PFSK-1 (cell line): ENCODE measurements at regions not wholly inside any gene's neighbourhood (a gene's known extent, or its start where the extent isn't known, plus 50 kb on each side); places are given as distances from the start of the nearest gene placed in this dataset.

ENCODE experiments used
- FOXP2 ChIP-seq: optimal IDR thresholded peaks from 2 replicates; pipeline ENCODE3; 2011; ENCODE audit warnings: borderline replicate concordance, control low read depth, inconsistent platforms; ENCODE audit not compliant: insufficient read depth; ENCODE audit errors: extremely low read length, extremely low read depth
- POLR2AphosphoS5 ChIP-seq: IDR thresholded peaks from 2 replicates; pipeline ENCODE4 v1.6.1; 2012; ENCODE audit warnings: low read depth, mild to moderate bottlenecking, control low read depth, low read length, moderate library complexity
- SIN3A ChIP-seq: IDR thresholded peaks from 2 replicates; pipeline ENCODE4 v1.6.1; 2012; ENCODE audit warnings: mild to moderate bottlenecking, low read length, moderate library complexity, borderline replicate concordance; ENCODE audit not compliant: insufficient read depth
- TAF1 ChIP-seq: IDR thresholded peaks from 2 replicates; pipeline ENCODE4 v1.6.1; 2012; ENCODE audit warnings: low read length, control low read depth, borderline replicate concordance; ENCODE audit not compliant: insufficient read depth
- TF ChIP-seq, protein P1 (sequence below), 2 experiments: IDR thresholded peaks; 2 replicates each; pipeline versions ENCODE4 v1.6.1 to v1.8.0; 2011 to 2012; ENCODE audit warnings: low read depth in 2 of 2, low read length in 2 of 2, control low read depth in 1 of 2, inconsistent platforms in 1 of 2, mild to moderate bottlenecking in 1 of 2, moderate library complexity in 1 of 2; ENCODE audit not compliant: insufficient read depth in 1 of 2

DNA sequence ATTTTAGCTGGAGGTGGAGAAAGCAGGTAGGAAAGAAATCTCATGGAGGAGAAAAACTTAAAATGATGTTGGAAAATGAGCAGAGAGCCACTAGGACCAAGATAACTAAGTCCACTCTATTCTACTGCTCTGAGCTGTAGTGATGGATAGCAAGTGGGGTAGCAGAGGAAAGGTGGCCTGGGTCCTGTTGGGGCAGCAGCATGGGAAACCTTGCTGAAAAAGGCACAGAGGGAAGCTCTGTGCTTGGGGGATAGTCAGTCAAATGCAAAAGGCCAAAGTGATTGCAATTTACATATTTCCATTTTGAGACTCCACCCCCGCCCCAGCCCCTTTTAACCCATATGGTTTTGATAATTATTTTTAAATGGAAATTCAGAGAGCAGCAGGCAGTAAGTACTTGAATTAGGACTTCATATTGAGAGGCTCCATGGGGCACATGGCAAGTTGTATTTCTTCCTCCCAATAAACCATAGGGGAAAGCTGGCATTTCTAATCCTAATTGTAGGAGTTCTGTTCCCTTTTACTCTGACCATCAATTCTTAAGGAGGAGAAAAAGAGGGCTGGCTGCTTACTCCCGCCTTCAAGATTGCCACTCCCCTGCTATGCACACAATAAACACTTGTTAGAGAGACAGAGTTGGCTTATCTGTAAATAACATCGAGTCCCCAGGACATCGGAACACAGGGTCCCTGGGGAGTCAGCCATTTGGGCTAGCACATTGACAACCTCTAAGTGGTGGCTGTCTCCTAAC, 1341.5 kb upstream of the TENM4 start:
- TF ChIP-seq TAF1 (no peak), POLR2AphosphoS5 (no peak), SIN3A (no peak), FOXP2 (no peak)
- TF ChIP-seq, protein P1, sequence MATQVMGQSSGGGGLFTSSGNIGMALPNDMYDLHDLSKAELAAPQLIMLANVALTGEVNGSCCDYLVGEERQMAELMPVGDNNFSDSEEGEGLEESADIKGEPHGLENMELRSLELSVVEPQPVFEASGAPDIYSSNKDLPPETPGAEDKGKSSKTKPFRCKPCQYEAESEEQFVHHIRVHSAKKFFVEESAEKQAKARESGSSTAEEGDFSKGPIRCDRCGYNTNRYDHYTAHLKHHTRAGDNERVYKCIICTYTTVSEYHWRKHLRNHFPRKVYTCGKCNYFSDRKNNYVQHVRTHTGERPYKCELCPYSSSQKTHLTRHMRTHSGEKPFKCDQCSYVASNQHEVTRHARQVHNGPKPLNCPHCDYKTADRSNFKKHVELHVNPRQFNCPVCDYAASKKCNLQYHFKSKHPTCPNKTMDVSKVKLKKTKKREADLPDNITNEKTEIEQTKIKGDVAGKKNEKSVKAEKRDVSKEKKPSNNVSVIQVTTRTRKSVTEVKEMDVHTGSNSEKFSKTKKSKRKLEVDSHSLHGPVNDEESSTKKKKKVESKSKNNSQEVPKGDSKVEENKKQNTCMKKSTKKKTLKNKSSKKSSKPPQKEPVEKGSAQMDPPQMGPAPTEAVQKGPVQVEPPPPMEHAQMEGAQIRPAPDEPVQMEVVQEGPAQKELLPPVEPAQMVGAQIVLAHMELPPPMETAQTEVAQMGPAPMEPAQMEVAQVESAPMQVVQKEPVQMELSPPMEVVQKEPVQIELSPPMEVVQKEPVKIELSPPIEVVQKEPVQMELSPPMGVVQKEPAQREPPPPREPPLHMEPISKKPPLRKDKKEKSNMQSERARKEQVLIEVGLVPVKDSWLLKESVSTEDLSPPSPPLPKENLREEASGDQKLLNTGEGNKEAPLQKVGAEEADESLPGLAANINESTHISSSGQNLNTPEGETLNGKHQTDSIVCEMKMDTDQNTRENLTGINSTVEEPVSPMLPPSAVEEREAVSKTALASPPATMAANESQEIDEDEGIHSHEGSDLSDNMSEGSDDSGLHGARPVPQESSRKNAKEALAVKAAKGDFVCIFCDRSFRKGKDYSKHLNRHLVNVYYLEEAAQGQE (IDR thresholded peaks at IDR 0.05; ENCODE audit: insufficient read depth in 1 of 2, low read depth in 2 of 2, low read length in 2 of 2), result no peak

DNA sequence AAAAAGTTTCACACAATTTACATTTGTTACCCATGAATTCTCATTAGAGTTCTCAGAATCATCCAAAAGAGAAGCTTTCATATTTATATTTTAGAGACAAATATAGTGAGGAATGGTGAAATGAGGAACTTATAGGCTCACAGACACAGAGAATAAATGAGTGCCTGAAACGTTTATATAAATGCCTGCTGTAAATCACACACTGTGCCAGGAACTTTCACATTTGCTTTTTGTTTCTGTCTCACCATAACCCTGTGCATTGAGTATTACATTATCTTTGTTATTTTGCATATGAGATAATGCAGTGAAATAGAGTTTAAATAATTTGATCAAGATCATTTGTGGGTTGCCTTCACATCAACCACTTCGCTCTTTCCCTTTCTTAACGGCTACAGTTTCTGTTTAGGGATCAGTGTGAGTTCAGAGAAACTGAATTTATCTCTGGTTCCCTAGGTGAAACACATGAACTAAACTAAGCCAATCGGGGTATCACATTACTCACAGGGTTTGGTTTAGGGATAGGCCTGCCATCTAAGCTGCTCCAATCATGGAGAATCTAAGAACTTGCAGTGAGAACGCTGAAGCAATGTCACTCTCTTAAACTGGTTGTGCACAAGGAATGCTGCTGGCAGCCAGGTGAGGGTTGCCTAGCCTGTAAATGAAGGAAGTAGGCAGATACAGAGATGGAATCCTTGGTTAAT, 1339.2 kb upstream of the TENM4 start:
- no peak for TF ChIP-seq FOXP2
- no peak for TF ChIP-seq POLR2AphosphoS5
- TF ChIP-seq TAF1, result no peak
- TF ChIP-seq, protein P1 (IDR thresholded peaks at IDR 0.05; ENCODE audit: insufficient read depth in 1 of 2, low read depth in 2 of 2, low read length in 2 of 2), result no peak
- no peak for TF ChIP-seq SIN3A

DNA sequence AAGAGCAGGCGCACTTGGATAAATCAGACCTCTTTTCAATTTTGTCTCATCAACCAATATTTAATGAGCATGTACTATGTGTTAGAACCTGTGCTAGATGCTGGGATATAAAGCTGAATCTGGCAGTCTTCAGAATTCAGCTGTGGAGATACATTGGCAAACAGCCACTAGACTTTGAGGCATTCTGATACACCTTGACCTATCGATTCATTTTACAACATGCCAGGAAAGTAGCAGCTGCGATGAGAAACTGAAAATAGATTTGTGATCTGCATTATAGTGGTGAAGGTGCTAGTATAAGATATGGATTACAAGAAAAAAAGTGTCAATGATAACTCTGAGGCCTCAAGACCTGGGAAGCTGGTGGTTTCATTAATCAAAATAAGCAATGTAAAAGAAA, 1338.1 kb upstream of the TENM4 start:
- TF ChIP-seq POLR2AphosphoS5 (no peak), SIN3A (no peak), TAF1 (no peak), FOXP2 (no peak)
- TF ChIP-seq, protein P1 (IDR thresholded peaks at IDR 0.05; ENCODE audit: insufficient read depth in 1 of 2, low read depth in 2 of 2, low read length in 2 of 2), result no peak

DNA sequence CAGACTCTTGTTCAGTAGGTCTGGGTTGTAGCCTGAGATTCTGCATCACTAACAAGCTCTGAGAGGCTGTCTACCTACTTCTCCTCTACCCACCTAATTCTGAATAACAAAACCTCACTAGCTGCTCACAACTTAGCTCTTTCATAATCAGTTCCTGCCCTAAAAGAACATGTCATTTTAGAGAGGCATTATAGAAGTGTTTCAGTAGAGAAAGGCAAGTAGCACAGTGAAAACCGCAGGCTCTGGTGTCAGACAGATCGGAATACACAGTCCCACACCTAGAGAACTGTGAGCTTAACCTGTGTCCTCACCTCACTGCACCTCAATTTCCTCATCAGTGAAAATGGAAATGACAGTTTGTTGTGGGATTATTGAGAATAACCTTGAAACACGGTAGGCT, 1337.6 kb upstream of the TENM4 start:
- TF ChIP-seq FOXP2 (no peak), POLR2AphosphoS5 (no peak), TAF1 (no peak), SIN3A (no peak)
- TF ChIP-seq, protein P1 (IDR thresholded peaks at IDR 0.05; ENCODE audit: insufficient read depth in 1 of 2, low read depth in 2 of 2, low read length in 2 of 2), result no peak
